ENCODE measurements at regions not wholly inside any gene's neighbourhood (a gene's known extent, or its start where the extent isn't known, plus 50 kb on each side); places are given as distances from the start of the nearest gene placed in this dataset.
"Not testable (repeated sequence)": the region's sequence is repeated elsewhere in the genome, so short reads cannot be mapped to it uniquely, and the experiment has no call there.

GRCh38 chr4:154124539-154125255, 335.8 kb upstream of the SFRP2 start:
- DNase-seq (ENCODE audit: extremely low read depth, low read depth), result no peak
- no peak for TF ChIP-seq CTCF (IDR thresholded peaks at IDR 0.05; ENCODE audit: low read depth, low read length, missing control alignments)

DNA sequence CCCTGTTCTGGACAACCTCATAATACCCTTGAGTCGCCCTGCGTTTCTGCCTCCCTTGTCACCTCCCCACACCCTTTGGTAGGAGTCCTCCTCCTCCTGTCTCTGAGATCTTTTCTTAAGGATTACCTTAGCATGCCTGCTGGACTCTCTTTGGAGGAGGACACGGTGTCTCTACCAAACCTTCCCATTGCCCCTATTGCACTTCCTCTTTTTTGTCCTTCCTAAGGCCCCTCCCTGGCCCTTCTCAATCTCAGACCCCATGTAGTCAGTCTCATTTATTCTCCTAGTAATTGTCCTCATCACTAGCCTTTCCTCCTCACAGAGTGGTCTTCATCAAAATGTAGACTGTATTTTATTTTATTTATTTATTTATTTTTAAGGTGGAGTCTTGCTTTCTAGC, 335.0 kb upstream of the SFRP2 start:
- no peak overlapping the region for H3K4me3 ChIP-seq (replicated peaks; ENCODE audit: low read depth, low read length)
- TF ChIP-seq CTCF (IDR thresholded peaks at IDR 0.05; ENCODE audit: low read depth, low read length, missing control alignments), result no peak
- no peak for DNase-seq (ENCODE audit: extremely low read depth, low read depth)

More at GRCh38 chr4:154124539-154125255, 335.8 kb upstream of the SFRP2 start:
- H3K4me3 ChIP-seq (replicated peaks; ENCODE audit: low read depth, low read length), result no peak overlapping the region

- no peak overlapping the region for H3K4me3 ChIP-seq (replicated peaks; ENCODE audit: low read depth, low read length)
- no peak for DNase-seq (ENCODE audit: extremely low read depth, low read depth)
- TF ChIP-seq CTCF (IDR thresholded peaks at IDR 0.05; ENCODE audit: low read depth, low read length, missing control alignments), result no peak
Observed at GRCh38 chr4:154120690-154121345, 331.9 kb upstream of the SFRP2 start.

GRCh38 chr4:154120006-154120676, 331.3 kb upstream of the SFRP2 start:
- no peak overlapping the region for H3K4me3 ChIP-seq (replicated peaks; ENCODE audit: low read depth, low read length)
- no peak for DNase-seq (ENCODE audit: extremely low read depth, low read depth)
- no peak for TF ChIP-seq CTCF (IDR thresholded peaks at IDR 0.05; ENCODE audit: low read depth, low read length, missing control alignments)

GRCh38 chr4:154119317-154119716, 330.4 kb upstream of the SFRP2 start:
- no peak for DNase-seq (ENCODE audit: extremely low read depth, low read depth)
- no peak for TF ChIP-seq CTCF (IDR thresholded peaks at IDR 0.05; ENCODE audit: low read depth, low read length, missing control alignments)
- no peak overlapping the region for H3K4me3 ChIP-seq (replicated peaks; ENCODE audit: low read depth, low read length)

GRCh38 chr4:154117726-154118125, 328.8 kb upstream of the SFRP2 start:
- not testable (repeated sequence) for H3K4me3 ChIP-seq (replicated peaks; ENCODE audit: low read depth, low read length); DNase-seq (ENCODE audit: extremely low read depth, low read depth)

DNA sequence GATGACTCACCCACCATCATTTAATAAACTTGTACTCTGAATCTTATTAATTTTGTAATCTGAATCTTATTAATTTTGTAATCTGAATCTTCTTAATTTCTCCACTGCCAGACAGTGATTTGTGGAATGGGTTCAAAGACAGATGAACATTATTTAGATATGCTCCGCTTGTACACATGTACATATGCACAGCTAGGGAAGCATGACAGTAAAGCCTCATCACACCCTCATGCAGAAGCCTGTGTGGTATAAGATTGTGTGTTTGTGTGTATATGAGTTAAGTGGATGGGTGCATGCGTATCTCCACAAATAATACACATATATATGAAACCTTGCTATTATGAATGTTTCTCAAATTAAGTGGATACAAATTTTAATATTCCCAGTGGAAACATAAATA, 318.5 kb upstream of the SFRP2 start:
- no peak overlapping the region for H3K4me3 ChIP-seq (replicated peaks; ENCODE audit: low read depth, low read length)
- no peak for TF ChIP-seq CTCF (IDR thresholded peaks at IDR 0.05; ENCODE audit: low read depth, low read length, missing control alignments)
- DNase-seq (ENCODE audit: extremely low read depth, low read depth), result no peak

Data from HFF-Myc (cell line).